ENCODE measurements at regions not wholly inside any gene's neighbourhood (a gene's known extent, or its start where the extent isn't known, plus 50 kb on each side); places are given as distances from the start of the nearest gene placed in this dataset.
A peak's percentile ranks its signal among the peaks of the same experiment; 100 is the strongest.

DNA sequence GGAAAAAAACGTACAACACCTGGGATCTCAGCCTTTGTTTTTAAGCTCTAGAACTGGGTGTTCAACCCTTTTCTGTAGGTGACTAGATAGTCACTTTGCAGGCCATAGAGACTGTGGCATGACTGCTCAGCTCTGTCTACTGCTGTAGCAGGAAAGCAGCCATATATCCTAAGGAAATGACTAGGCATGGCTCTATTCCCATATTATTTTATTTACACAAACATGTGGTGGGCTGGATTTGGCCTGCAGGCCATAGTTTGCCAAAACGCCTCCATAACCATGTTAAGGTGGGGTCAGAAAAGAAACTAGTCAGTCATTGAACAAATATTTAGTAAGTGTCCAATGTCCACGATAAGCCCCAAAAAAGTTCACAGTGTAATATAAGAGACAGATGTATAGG is 452.5 kb downstream of the MCTP2 start:
- no peak for DNase-seq

DNA sequence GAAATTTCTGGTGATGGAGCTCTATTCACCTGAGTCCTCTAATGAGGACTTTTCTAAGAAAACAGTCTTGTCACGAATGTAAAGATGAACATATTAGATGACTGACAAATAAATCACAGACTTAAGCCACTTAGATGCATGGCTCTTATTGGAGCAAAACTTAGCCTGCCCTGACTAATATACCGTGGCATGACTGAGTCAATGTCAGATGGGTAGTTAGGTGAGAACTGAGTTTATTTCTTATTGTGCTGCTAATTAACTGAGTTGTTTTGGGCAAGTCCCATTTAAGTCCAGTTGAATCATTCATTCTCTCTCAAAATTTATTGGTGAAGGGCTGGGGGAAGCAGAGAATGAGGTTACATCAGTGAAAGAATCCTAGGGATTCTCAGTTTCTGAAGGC is 459.8 kb downstream of the MCTP2 start:
- no peak for DNase-seq

DNA sequence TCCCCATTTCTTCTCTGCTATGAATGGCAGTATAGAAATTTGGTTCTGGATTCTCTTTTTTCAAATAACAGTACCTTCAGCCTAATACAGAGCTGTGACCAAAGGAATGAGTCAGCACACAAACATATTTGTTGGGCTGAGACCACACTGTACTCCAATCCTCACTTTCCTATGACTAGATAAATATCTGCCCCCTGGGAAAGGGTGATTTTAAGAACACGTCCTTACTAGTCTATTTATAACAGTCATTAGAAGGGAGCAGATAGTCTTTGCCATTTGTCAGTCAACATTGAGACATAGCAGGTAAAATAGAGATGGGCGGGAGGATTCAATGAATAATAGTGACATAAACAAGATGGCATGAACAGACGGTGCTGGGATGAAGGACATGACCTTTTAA is 461.3 kb downstream of the MCTP2 start:
- no peak for DNase-seq

DNA sequence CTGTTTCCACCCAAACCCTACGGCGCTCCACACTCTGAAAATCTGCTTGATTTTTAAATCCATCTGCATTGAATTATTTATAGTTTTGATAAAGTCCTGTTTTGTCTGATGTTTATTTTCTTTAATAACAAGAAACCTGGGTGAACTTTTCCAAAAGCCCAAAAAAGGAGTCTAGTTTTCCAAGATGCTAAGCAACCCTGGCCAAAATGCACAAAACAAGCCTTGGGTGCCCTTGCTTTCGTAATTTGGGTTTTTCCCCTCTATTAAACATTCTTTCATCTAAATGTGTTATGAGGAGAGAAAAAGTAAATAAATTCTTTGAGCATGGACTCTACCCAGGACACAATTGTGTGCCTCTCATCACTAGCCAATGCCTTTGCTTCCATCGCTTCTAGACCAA is 468.9 kb downstream of the MCTP2 start:
- no peak for DNase-seq

DNA sequence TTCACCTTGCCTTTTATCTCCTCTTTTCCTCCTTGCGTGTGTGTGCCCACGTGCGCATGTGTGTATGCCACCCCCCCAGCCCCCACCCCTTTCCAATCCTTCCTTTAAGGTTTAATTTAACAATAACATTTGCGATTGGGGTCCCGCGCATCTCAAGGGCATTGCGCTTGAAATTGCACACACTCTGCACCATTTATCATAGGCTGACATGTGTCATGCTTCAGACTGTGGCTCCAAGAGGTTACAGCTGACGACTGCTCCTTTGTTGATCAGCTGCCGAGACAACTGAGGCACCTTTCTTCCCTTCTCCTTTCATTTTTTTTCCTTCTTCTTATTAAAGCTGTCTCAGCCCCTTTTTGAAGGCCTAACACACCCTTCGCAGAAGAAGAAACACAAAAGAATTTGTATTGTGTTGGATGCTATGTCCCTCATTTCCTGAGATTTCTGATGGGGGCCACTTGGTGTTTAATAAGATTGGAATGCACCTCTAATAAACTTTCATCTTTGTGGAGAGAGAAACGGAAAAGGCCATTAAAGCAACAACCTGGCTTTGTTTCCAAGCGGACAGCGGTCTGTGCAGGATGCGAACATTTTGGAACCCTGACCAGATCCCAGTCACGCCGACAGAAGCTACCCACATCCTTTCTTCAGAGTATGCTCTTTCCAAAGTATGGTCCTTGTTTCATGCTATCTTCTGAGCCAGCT is 470.1 kb downstream of the MCTP2 start:
- DNase-seq: no peak

DNA sequence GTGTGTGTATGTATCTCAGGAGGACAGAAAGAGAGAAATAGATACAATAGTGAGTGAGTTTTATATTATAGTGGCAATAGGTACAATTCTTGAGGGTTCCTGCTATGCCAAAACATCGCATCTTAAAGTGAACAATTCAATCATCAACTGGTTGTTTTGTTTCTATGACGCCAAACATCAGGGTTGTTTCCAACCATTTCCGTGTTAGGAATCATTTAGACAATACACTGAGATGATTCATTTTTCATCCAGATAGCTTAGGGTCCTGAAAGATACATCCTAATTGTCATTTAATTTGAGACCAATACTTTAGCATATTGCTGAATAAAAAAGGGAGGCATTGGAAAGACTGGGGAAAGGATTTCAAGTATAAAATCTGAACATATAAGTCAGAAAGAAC is 472.2 kb downstream of the MCTP2 start:
- no peak for DNase-seq

DNA sequence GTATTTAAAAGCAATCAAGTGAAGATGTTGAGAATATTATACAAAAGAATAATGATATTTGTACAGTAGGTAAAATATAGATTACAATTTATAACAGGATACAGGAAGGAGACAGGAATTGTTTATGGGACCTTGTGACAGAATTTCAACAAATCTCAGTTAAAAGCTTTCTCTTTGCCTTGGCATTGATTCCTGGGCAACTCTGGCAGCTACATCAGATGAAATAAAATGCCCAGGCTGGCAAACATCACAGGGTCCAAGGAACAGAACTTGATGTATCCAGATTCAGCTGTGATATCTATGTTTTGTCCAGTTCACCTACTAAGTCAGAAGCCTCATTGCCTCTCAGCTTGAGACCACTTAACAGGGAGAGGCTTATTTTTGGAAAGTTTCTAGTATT is 473.1 kb downstream of the MCTP2 start:
- no peak for DNase-seq

DNA sequence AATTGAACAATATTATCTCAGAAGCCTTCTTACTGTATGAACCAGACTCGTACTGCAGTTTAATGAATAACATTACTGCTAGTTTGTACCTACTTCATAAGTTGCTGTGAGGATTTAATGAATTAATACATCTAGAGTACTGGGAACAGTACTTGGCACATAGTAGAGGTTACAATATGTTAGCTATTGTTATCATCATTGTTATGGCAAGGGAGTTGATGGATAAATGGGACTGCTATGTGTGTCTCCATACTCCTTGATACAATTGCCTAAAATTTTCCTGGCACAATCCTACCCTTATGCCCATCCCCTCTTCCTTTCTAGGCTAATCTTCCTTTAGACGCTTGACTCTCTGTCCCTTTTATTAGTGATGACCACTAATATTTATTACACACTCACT is 473.6 kb downstream of the MCTP2 start:
- DNase-seq: no peak

DNA sequence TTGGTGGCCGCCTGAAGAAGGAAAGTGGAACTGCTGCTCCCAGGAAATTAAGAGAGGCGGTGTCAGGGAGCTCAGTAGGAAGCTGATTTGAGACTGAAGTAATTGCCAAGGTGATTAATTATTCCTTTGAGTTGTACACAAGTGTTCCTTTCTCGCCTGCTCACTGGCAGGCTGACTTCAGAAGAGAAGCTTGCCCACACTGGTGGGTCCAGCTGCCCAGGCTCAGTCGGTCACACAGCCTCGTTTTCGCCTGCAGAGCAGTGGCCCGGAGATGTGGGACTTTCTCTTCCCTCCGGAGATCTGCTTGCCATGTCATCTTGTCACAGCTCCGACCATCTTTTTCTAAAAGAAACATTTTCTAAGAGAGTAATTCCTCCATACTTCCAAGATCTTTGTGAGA is 478.0 kb downstream of the MCTP2 start:
- no peak for DNase-seq

DNA sequence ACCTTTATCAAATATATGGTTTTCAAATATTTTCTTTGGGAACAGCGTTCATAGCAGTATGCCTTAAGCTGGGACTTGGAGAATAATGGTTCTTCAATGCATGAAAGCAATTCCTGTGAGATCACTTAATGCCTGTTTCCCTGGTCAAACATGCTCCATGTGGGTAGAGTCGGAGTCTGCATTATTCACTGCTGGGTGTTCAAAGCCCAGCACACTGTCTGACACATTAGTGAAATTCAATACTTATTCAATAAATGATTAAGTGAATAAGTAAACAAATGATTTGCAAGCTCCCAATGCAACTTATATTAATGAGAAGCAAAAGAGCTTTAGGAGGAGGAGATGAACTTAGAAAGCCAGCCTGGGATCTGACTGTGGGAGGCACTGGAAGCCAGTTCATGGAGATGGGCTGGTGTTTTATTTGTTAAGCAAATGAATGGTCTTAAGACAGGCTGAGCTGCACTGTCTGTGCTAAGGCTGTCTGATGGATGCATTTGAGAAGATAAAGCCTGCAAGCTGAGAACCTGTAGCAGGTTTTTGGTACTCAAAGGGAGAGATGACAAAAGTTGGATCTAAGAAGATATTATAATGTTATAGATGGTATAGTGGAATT is 490.8 kb downstream of the MCTP2 start:
- no peak for DNase-seq

DNA sequence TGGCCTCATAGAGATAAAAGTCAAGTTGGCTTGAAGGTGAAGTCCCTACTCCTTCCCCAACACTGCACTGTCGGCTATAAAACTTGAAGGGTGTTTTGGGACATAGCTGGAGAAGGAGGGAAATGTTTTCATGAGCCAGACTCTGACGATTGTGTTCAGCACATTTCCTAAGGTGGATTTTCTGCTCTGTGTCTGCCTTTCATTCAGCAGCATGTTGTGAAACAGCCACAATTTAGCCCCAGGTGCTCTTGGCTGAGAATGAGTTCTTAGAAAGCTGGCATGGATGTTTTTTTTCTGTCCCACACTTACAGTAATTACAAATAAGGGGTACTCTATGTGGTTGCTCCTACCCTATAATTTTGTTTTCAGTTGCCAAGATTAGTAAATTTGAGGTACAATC is 492.4 kb downstream of the MCTP2 start:
- DNase-seq: no peak

DNA sequence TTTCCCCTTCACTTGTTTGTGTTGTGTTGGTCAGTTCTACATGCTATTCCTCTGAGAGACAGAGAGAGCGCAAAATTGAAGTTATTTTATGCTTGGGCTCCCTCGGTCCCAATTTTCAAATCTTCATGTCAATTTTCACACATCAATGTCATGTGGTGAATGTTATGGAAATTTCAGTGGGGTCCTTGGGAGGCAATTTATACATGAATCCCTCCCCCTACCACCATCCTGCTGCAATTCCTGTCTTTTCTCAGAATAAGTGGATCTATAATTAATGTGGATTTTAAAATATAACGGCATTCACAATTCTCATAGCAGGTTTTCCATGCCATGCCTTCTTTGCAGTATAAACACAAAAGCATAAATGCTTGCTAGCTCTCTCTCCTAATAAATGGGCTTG is 499.9 kb downstream of the MCTP2 start:
- no peak for DNase-seq

DNA sequence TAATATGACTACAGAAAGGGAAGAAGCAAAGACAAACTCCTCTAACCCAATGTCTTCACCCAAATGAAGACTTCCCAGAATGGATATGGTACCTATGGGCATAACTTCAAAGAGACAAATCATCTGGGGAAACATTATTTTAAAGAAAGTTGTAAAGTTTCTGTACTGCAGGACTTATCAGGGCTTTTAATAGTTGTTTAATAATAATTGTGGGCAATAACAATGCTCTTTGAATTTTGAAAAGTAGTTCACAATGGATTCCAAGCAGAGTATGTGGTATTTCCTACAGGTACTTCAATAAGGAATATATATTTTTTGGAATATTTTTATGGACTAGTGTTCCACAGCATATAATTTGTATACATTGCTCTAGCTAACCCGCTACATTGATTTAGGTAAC is 503.1 kb downstream of the MCTP2 start:
- no peak for DNase-seq

DNA sequence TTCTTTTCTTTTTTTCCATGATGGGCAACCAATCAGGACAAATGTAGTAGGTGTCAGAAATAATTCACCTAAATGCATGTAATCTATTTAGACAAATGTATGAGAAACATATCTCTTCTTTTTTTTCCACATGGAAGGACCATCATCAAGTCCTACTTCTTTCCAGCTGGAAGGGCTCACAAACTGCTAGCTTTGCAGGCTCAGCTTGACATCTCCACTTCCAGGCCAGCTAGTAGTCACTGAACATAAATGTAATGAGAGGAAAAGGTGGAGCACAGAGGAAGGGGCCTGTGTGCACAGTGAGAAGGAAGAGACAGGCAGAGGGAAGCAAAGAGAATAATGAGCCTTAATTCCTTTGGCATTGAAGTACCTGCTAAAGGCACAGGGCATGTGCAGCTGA is 504.9 kb downstream of the MCTP2 start:
- no peak for DNase-seq

DNA sequence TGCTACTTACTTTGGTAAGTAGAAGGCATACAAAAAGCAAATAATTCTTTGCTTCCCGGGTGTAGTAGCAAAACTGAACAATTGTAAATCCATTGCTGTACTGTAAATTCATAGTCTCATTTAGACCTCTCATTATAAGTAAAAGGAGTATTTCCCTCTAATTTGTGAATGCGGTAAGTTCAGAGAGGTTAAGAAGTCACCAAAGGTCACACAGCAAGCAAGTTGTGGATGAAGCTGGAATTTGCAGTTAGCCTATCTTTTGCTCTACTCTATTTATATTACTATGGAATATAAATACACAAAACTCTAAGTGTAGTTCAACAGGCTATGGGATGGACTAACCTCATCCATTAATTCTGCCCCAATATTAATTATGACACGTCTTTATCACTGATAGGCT is 508.3 kb downstream of the MCTP2 start:
- DNase-seq: no peak

DNA sequence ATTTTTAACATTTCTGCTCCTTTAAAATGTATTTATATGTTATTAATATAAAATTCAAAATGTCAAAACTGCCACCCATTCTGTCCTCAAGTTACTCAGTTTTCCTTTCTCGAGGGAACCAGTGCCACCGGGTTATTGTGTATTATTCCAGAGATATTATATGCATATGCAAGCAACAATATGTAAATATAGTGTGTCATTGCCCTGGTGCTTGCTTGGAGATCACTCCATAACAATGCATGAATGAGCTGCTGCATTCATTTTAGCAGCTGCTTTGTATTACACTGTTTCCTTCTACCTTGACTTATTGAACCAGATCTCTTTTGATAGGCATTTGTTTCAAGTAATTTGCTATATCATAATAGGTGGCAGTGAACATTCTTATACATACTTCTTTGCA is 509.1 kb downstream of the MCTP2 start:
- DNase-seq: no peak

DNA sequence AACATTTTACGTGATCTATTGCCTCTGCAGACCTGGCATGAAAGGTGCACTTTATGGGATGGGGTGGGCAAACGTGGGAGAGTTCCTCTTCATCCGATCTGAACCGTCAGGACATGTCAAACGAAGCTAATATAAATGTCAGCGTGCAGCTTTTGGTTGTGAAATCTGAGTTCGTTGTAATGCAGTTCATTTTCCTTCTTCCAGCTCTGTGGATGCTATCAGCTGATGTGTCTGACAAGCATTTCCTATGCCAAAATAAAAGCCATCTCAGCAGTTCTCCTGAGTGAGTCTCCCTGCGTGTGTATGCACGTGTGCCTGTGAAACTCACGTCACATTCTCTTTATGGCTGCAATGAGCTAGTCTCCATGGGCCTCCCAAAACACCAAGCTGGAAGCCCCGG is 512.3 kb downstream of the MCTP2 start:
- DNase-seq: no peak

DNA sequence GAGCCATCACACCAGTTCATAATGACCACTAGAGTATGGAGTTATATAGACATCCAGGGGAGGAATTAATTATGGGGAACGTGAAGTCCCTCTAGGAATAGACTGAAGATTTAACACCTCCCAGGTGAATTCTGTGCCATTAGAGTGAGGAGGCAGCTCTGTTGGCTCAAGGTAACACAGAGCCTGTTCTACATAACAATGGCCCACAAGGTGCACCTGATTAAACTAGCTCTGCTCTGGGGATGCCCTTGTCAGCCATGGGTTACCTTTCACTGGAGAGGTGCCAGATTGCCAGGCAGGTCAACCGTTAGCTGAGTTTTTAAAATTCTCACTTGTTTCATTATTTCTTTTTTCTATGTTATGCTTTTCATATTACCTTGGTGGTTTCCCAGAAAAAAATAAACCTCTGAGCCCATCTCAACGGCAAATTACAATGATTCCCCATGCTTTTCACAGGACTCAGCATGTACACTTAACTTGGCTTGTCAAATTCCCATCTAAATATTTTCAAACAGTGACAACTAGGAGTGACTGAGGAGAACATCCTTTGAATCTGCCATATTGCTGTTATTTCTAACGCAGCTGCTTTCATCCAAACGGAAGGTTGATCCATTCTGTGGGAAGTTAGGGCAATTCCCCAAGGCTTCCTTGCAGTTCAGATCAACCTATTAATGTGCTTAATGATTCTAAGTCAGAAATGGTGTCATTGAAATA is 512.9 kb downstream of the MCTP2 start:
- DNase-seq: no peak

DNA sequence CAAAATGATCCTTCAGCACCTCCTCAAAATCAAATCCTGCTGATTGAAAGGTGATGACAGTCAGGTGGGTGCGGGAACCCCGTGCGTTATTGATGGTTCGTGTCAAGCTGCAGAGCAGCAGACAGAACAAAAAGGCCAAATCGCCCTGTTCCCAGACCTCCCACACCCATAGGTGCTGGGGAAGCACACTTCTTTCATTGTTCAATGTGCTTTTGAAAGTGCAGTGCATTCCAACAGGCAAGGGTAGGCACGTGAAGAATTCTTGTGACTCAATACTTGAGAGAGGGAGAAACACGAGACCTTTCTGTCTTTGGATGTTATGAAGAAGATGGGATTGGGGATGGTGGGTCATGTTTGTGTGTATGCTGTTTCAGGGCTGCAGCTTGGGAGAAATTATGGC is 514.0 kb downstream of the MCTP2 start:
- no peak for DNase-seq

DNA sequence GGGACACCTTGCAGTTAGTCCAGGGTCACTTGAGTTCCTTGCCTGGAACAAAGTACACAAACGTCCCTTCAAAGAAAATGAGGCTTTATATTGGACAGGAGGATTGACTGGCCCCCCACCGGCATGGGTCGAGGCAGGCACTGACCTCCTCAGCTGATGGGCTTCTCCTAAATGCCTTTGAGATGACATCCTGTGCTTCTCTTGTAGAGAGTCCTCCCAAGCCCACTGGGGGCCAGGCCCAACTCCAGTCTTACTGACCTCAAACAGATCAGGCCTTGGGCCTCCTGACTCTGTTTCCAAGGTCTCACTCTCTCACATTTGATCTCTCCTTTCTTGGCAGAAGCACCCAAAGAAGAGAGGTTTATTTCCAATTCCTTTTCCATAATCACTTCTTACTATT is 516.1 kb downstream of the MCTP2 start:
- DNase-seq: no peak

DNA sequence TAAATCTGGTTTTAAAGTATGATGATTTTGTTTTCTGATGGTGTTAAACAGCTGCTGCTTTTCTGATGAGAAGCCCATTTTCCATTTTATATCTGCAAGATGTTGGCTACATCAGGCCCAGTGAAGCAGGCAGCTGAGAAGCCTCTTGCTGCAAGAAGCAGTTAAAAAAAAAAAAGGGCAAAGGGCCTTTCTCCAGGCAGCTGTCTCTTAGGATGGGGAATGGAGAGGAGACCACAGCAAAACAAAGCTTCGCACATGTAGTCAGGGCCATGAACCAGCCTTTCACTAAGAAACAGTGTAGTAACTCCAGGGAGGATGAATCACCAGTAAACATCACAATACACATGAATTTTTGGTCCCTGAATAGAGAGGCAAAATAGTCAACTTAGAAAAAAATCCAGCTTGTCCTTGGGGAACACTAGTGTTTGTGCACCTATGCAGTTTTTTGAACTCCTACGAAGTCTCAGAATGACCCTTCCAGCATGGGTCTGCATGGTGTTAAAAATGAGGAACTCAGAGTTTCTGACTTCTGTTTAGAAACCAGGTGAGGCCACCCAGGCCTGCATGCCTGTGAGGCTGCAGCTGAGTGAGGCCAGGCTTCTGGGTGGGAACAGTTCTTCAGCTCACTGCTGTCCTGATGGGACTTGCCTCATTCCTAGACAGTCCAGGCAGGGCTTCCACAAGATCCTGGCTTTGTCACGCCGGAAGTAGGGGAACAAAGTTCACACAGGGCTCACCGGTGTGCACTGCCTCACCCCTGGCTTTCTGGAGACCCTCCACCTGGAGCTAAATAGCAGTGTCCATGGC is 518.7 kb downstream of the MCTP2 start:
- DNase-seq: peak; percentile 21

DNA sequence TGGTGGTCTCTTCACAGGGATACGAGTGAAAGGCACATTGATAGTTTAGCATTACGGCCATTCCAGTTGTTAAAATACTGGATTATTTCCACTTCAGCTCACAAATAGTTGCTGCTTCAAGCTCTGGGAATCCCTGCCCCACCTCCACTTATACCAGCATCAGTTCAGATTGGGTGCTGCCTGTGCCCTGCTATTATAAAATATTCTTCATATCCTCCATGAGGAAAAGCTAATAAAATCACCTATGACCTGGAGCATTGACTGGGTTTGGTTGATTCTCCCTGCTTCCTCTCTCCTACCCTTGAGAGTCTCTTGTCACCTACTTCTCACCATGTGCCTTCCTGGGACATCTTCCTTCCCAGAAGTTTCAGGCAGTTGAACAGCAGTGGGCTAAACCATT is 529.0 kb downstream of the MCTP2 start:
- no peak for DNase-seq

DNA sequence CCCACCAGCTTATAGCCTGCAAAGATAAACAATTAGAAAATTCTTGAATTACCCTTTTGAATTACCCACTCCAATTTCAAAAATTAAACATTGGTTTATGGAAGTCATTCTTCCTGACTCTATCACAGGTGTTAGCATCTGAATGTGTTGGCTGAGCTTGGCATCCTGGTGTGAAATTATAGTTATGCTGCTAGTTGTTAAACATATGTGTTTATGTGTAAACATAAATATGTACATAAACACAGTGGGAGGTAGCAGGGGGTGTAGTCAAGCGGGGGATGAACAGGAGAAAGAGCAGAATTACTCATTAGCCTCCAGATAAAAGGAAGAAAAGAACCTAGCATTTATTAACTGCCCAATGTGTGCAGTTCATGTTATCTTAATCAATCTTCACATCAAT is 530.2 kb downstream of the MCTP2 start:
- DNase-seq: no peak

DNA sequence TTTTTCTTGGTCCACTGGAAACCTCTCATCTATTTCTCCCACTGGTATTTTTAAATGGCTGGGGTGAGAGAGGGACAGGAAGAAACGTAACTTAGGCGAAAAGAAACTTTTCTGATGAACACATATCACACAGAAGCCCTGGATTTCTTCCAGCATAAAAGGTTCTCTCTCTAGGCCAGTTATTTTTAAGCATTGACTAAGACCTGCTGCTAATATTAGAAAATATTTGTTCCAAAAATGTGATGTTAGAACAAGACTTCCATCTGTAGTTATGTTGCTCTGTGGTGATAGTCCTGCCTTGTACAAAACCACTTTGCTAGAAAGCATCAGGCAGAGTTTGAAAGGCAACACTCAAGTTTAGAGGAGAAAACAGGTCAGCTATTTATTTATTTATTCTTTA is 537.7 kb downstream of the MCTP2 start:
- DNase-seq: no peak
